Smooth muscle cell (in vitro differentiated cells): ENCODE measurements at regions not wholly inside any gene's neighbourhood (a gene's known extent, or its start where the extent isn't known, plus 50 kb on each side); places are given as distances from the start of the nearest gene placed in this dataset.

Experiments
- DNase-seq: peaks from one replicate; lab custom pipeline; 2025; ENCODE audit not compliant: unreplicated experiment; lab: John Stamatoyannopoulos, UW
- H2AFZ ChIP-seq: fragments of 200-600 bp; sonication (generic); 2 replicates; pipeline ENCODE4 v1.6.0; 2016; ENCODE audit warnings: antibody characterized with exemption, low read depth, mild to moderate bottlenecking
- H3F3A ChIP-seq: fragments of 200-600 bp; sonication (generic); 2 replicates; pipeline ENCODE4 v1.6.0; 2017; ENCODE audit warnings: antibody characterized with exemption, low read depth
- H3K27ac ChIP-seq: fragments of 200-600 bp; sonication (generic); 2 replicates; pipeline ENCODE4 v1.5.1; 2016; ENCODE audit warnings: low read depth, mild to moderate bottlenecking
- H3K27me3 ChIP-seq: fragments of 200-600 bp; sonication (generic); 2 replicates; pipeline ENCODE4 v1.6.1; 2016; ENCODE audit warnings: low read depth, mild to moderate bottlenecking
- H3K36me3 ChIP-seq: fragments of 200-600 bp; sonication (generic); 2 replicates; pipeline ENCODE4 v1.5.1; 2016; ENCODE audit warnings: low read depth
- H3K4me1 ChIP-seq: fragments of 200-600 bp; sonication (generic); 2 replicates; pipeline ENCODE4 v1.5.1; 2016; ENCODE audit warnings: low read depth
- H3K4me2 ChIP-seq: fragments of 200-600 bp; sonication (generic); 2 replicates; pipeline ENCODE4 v1.6.0; 2016; ENCODE audit warnings: mild to moderate bottlenecking
- H3K4me3 ChIP-seq: fragments of 200-600 bp; sonication (generic); 2 replicates; pipeline ENCODE4 v1.5.1; 2016; ENCODE audit warnings: mild to moderate bottlenecking
- H3K79me2 ChIP-seq: fragments of 200-600 bp; sonication (generic); 2 replicates; pipeline ENCODE4 v1.6.0; 2016; ENCODE audit warnings: low read depth, mild to moderate bottlenecking
- H3K9ac ChIP-seq: fragments of 200-600 bp; sonication (generic); 2 replicates; pipeline ENCODE4 v1.6.0; 2016; ENCODE audit warnings: low read depth
- H3K9me3 ChIP-seq: fragments of 200-600 bp; sonication (generic); replicated peaks from 2 replicates; pipeline ENCODE4 v1.5.1; 2016; ENCODE audit warnings: low read depth
- H4K20me1 ChIP-seq: fragments of 200-600 bp; sonication (generic); 2 replicates; pipeline ENCODE4 v1.6.0; 2016; ENCODE audit warnings: low read depth
- WGBS: methylation state at CpG from one replicate; pipeline ENCODE4 v1.1.7; 2016; ENCODE audit warnings: low lambda C conversion rate; 5-methylcytosine and 5-hydroxymethylcytosine counted together
- TF ChIP-seq, protein P1 (sequence below): fragments of 200-600 bp; sonication (generic); IDR thresholded peaks from 2 replicates; pipeline ENCODE4 v1.5.1; 2017; ENCODE audit warnings: borderline replicate concordance, mild to moderate bottlenecking, antibody characterized with exemption; ENCODE audit not compliant: insufficient read depth, poor library complexity, severe bottlenecking

DNA sequence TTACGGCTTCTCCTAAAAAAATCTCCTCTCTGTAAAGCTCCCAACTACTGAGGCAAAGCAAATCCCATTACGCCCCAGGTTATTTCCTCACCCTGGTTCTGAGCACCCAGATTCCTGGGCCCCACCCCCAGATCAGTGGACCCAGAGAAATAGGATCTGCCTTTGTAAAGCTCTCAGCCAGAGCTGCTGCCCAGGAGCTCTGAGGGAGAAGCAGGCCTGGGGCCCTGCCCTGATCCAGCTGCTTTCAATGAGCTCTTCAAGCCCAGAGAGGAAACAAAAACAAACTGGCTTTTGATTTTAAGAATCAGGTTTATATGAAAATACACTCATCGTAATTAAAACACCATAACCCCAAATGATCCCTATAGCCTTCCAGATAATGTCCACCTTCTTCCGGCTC, 124.5 kb downstream of the C5orf15 start:
- Histone ChIP-seq H3K27me3 (peaks cover 12% of the 10 kb centered on the region), H3K27ac (no peak overlapping the region), H3K4me1 (peaks cover 5% of the 10 kb centered on the region), H3K9me3 (no peaks in the 10 kb centered on the region), H3K9ac (no peak overlapping the region), H3F3A (no peaks in the 10 kb centered on the region), H4K20me1 (no peaks in the 10 kb centered on the region), H2AFZ (no peak overlapping the region), H3K36me3 (no peaks in the 10 kb centered on the region), H3K4me3 (no peak overlapping the region), H3K79me2 (no peaks in the 10 kb centered on the region), H3K4me2 (no peak overlapping the region)
- 79% methylated on average over 4 of the region's 4 CpGs for WGBS
- no peak for DNase-seq
- TF ChIP-seq, protein P1, sequence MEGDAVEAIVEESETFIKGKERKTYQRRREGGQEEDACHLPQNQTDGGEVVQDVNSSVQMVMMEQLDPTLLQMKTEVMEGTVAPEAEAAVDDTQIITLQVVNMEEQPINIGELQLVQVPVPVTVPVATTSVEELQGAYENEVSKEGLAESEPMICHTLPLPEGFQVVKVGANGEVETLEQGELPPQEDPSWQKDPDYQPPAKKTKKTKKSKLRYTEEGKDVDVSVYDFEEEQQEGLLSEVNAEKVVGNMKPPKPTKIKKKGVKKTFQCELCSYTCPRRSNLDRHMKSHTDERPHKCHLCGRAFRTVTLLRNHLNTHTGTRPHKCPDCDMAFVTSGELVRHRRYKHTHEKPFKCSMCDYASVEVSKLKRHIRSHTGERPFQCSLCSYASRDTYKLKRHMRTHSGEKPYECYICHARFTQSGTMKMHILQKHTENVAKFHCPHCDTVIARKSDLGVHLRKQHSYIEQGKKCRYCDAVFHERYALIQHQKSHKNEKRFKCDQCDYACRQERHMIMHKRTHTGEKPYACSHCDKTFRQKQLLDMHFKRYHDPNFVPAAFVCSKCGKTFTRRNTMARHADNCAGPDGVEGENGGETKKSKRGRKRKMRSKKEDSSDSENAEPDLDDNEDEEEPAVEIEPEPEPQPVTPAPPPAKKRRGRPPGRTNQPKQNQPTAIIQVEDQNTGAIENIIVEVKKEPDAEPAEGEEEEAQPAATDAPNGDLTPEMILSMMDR, result no peak

DNA sequence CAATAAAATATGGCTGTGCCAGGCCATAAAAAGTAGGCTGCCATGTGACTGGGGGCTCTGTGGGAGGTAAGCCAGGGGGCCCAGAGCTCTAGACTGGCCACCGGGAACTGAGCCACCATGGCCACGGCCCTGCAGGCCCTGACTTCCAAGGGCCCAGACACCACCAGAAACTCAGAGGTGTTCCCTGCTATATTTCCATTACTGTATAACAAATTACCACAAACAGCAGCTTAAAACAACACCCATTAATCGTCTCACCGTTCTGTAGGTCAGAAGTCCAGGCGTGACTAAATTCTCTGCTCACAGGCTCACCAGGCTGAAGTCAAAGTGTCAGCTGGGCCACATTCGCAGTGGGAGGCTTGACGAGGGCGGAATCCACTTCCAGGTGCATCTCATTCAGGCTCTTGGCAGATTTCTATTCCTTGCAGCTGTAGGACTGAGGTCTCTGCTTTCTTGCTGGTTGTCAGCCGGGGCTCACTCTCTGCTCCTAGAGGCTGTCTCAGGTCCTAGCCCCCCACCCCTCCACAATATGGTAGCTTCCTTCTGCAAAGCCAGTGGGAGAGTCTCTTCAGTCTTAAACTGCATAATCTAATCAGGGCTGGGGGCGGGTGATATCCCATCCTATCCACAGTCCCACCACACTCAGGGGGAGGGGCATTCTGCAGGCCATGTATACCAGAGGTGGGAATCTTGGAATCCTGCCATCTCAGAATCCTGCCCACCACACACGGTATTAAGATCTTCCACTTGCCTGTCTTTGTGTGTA, 125.4 kb downstream of the C5orf15 start:
- no peaks in the 10 kb centered on the region for H3K36me3 ChIP-seq

DNA sequence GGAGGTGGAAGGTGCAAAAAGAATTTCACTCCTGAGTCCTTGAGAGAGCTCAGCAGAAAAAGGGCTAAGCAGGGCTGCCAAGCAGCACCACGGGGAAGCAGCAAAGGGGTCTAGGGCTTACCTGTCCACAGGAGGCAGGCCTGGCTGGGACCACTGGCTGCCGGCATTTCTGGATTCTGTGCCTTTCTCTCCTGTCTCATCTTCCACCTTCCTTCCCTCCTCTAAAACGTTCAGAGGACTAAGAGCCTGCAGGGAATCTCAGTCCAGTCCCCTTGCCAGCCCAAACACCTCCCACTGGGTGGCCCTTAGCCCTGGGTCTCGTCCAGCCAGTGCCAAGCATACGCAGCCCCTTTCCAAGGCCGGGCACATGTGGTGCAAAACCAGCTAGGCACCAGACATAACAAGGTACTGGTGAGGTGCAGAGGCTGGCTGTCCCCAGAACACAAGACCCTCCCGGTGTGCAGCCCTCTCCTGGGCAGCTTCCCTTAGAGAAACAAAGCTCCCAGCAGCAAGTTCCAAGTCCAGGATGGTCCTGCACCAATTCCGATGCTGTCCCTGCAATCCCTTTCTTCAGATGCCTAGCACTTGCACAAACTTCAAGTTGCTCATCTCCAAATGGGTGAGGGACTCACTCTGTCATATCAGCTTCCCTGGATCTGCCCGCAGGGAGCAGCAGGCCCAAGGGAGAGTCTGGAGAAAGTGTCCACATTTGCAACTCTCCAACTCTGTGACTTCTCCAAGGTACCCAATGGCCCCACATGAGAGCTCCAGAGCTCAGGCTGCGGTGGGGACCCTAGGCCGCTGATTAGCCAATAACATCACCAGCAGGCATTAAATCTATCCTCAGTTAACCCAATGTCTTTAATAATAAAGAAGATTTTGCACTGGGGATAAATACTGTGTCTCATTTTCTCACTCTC, 126.3 kb downstream of the C5orf15 start:
- no peaks in the 10 kb centered on the region for H3K9me3 ChIP-seq
- peaks cover 12% of the 10 kb centered on the region for H3K27me3 ChIP-seq
- no peak overlapping the region for H3K27ac ChIP-seq
- WGBS, result 89% methylated on average over 11 of the region's 11 CpGs
- no peaks in the 10 kb centered on the region for H4K20me1 ChIP-seq
- TF ChIP-seq, protein P1, result no peak
- H2AFZ ChIP-seq, result no peak overlapping the region
- no peak overlapping the region for H3K4me2 ChIP-seq
- H3K79me2 ChIP-seq, result no peaks in the 10 kb centered on the region
- H3K4me3 ChIP-seq, result no peak overlapping the region
- H3K9ac ChIP-seq, result no peak overlapping the region
- no peak for DNase-seq
- peaks cover 5% of the 10 kb centered on the region for H3K4me1 ChIP-seq
- H3F3A ChIP-seq, result no peaks in the 10 kb centered on the region
- no peaks in the 10 kb centered on the region for H3K36me3 ChIP-seq

More for the DNA sequence above, 125.4 kb downstream of the C5orf15 start:
- H4K20me1 ChIP-seq, result no peaks in the 10 kb centered on the region
- H3K4me3 ChIP-seq, result no peak overlapping the region
- H3K4me1 ChIP-seq, result peaks cover 5% of the 10 kb centered on the region
- H3K79me2 ChIP-seq, result no peaks in the 10 kb centered on the region
- no peaks in the 10 kb centered on the region for H3K9me3 ChIP-seq
- H3K9ac ChIP-seq, result no peak overlapping the region
- no peak overlapping the region for H3K4me2 ChIP-seq
- no peaks in the 10 kb centered on the region for H3F3A ChIP-seq
- no peak overlapping the region for H3K27ac ChIP-seq
- TF ChIP-seq, protein P1, result no peak
- DNase-seq, result no peak
- H2AFZ ChIP-seq, result no peak overlapping the region
- H3K27me3 ChIP-seq, result peaks cover 12% of the 10 kb centered on the region
- WGBS, result 88% methylated on average over 11 of the region's 11 CpGs
